ENCODE measurements at regions not wholly inside any gene's neighbourhood (a gene's known extent, or its start where the extent isn't known, plus 50 kb on each side); places are given as distances from the start of the nearest gene placed in this dataset.

DNA sequence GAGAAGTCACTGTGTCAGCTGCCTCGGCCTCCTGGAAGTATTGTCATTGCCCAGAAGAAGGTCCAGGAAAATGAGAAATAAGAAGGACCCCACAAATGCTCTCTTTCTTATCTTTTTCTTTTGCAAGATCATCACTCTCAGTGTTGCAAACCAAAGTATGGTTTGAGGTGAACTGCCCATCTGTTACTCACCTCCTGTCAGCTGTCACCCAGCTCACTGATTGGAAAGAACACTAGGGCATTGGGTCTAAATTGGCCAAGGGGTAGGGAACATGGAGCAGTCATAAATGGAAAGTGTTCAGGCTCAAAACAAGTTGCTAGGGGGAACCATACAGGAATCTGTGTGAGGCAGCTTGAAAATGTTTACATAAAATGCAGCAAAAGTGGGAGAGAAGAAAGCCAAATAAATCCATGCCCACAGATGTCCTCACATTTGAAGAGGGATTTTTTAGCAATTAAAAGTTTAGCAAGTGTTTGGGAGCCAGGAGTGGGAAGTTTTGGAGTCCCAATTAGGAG lies 431.2 kb upstream of the THBS1 start:
- H3K9me3 ChIP-seq = no peaks in the 10 kb centered on the region
- TF ChIP-seq, protein P1, sequence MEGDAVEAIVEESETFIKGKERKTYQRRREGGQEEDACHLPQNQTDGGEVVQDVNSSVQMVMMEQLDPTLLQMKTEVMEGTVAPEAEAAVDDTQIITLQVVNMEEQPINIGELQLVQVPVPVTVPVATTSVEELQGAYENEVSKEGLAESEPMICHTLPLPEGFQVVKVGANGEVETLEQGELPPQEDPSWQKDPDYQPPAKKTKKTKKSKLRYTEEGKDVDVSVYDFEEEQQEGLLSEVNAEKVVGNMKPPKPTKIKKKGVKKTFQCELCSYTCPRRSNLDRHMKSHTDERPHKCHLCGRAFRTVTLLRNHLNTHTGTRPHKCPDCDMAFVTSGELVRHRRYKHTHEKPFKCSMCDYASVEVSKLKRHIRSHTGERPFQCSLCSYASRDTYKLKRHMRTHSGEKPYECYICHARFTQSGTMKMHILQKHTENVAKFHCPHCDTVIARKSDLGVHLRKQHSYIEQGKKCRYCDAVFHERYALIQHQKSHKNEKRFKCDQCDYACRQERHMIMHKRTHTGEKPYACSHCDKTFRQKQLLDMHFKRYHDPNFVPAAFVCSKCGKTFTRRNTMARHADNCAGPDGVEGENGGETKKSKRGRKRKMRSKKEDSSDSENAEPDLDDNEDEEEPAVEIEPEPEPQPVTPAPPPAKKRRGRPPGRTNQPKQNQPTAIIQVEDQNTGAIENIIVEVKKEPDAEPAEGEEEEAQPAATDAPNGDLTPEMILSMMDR (IDR thresholded peaks at IDR 0.05) = no peak
- no peak for TF ChIP-seq POLR2AphosphoS5 (IDR thresholded peaks at IDR 0.05; ENCODE audit: insufficient read depth in 1 of 2, low read depth in 1 of 2)
- no peak for TF ChIP-seq POLR2A (IDR thresholded peaks at IDR 0.05)
- DNase-seq (ENCODE audit: extremely low spot score in 2 of 2) = no peak
- H3K27ac ChIP-seq = no peak overlapping the region
- no peaks in the 10 kb centered on the region for H3K36me3 ChIP-seq
- H3K27me3 ChIP-seq = no peaks in the 10 kb centered on the region
- no peaks in the 10 kb centered on the region for H3K4me1 ChIP-seq
- intact Hi-C loops (cut with DNase I) = no loop called here
- H3K4me3 ChIP-seq = no peak overlapping the region

DNA sequence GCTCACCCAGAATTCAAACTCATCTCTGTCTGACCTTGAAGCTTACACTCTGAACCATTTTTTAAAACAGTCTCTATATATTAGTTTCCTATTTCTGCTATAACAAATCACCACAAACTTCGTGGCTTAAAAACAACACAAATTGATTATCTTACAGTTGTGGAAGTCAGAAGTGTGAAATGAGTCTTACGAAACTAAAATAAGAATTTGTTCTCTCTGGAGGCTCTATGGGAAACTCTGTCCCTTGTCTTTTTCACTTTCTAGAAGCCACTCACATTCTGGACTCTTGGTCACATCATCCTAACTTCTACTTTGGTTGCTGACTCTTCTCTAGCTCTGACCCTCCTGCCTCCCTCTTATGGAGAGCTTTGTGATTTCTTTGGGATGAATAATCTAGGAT lies 429.3 kb upstream of the THBS1 start:
- H3K4me3 ChIP-seq = no peak overlapping the region
- no peaks in the 10 kb centered on the region for H3K9me3 ChIP-seq
- no peak for DNase-seq (ENCODE audit: extremely low spot score in 2 of 2)
- no peaks in the 10 kb centered on the region for H3K36me3 ChIP-seq
- intact Hi-C loops (cut with DNase I) = no loop called here
- H3K27me3 ChIP-seq = no peaks in the 10 kb centered on the region
- H3K4me1 ChIP-seq = no peaks in the 10 kb centered on the region
- TF ChIP-seq POLR2A (IDR thresholded peaks at IDR 0.05) (no peak), POLR2AphosphoS5 (IDR thresholded peaks at IDR 0.05; ENCODE audit: insufficient read depth in 1 of 2, low read depth in 1 of 2) (no peak)
- TF ChIP-seq, protein P1 (IDR thresholded peaks at IDR 0.05) = no peak
- no peak overlapping the region for H3K27ac ChIP-seq

DNA sequence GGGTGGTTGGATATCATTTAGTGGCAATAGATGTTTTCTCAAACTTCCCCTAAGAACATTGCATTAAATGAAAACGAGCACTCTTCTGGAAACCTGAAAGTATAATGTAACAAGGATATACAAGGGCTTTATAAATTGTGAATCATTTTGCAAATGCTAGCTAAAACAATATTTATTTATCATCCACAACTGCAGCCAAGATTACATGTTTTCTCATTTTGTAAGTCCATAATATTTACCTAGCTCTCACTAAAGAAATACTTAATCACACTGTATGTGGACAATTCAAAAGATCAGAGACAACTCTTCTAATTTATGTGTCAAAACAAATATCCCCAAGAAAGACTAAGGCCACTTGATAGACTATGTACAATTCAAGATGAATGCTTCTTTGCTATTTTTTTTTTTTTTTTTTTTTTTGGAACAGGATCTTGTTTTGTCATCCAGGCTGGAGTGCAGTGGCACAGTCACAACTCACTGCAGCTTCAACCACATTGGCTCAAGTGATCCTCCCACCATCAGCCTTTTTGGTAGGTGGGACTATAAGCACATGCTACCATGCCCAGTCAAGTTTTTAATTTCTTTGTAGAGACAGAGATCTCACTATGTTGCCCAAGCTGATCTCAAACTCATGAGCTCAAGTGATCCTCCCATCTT lies 427.7 kb upstream of the THBS1 start:
- Histone ChIP-seq H3K27me3 (no peaks in the 10 kb centered on the region), H3K4me1 (no peaks in the 10 kb centered on the region), H3K27ac (no peak overlapping the region), H3K4me3 (no peak overlapping the region), H3K9me3 (no peaks in the 10 kb centered on the region), H3K36me3 (no peaks in the 10 kb centered on the region)
- intact Hi-C loops (cut with DNase I) = no loop called here
- TF ChIP-seq, protein P1 (IDR thresholded peaks at IDR 0.05) = no peak
- TF ChIP-seq POLR2AphosphoS5 (IDR thresholded peaks at IDR 0.05; ENCODE audit: insufficient read depth in 1 of 2, low read depth in 1 of 2) (no peak), POLR2A (IDR thresholded peaks at IDR 0.05) (no peak)
- DNase-seq (ENCODE audit: extremely low spot score in 2 of 2) = no peak

DNA sequence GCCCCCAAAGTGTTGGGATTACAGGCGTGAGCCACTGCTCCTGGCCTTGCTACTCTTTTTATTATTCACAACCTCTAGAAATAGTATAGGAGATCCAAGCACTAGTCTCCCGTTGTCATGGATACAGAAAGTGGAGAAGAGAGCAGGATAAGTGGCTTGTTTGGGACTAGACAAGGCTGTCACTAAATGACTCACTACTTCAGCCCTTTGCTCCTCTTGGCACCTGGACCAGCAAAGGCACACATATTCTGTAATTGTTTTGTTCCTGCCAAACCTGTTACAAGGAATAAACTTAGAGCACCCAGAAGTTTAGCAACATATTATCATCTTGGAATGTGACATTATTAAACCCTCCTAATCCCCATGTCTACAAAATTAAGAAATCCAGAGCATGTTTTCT lies 427.2 kb upstream of the THBS1 start:
- H3K27ac ChIP-seq = no peak overlapping the region
- no peaks in the 10 kb centered on the region for H3K9me3 ChIP-seq
- no peak for DNase-seq (ENCODE audit: extremely low spot score in 2 of 2)
- H3K4me1 ChIP-seq = no peaks in the 10 kb centered on the region
- no peak overlapping the region for H3K4me3 ChIP-seq
- no peaks in the 10 kb centered on the region for H3K36me3 ChIP-seq
- no peaks in the 10 kb centered on the region for H3K27me3 ChIP-seq
- TF ChIP-seq, protein P1 (IDR thresholded peaks at IDR 0.05) = no peak
- TF ChIP-seq POLR2A (IDR thresholded peaks at IDR 0.05) (no peak), POLR2AphosphoS5 (IDR thresholded peaks at IDR 0.05; ENCODE audit: insufficient read depth in 1 of 2, low read depth in 1 of 2) (no peak)
- intact Hi-C loops (cut with DNase I) = no loop called here

DNA sequence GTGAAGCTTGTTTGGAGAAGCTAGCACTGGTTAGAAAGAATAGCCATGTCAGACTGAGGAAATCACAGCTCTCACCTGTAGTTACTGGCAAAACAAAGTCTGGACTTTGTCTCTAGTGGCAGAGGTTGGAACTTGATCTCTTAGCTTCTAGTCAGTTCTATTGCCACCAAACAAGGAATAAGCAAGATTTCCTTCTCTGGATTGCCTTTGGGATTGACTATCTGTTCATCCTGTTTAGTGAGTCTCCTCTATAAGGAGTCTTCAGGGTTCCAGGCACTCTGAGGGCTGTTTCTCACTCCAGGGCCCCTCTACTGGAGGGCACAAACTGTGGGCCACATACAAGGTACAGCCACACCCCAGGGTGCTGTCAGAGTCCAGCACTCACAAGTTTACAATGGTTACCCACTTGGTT lies 426.6 kb upstream of the THBS1 start:
- Histone ChIP-seq H3K36me3 (no peaks in the 10 kb centered on the region), H3K4me1 (no peaks in the 10 kb centered on the region), H3K27me3 (no peaks in the 10 kb centered on the region), H3K4me3 (no peak overlapping the region), H3K27ac (no peak overlapping the region), H3K9me3 (no peaks in the 10 kb centered on the region)
- DNase-seq (ENCODE audit: extremely low spot score in 2 of 2) = no peak
- intact Hi-C loops (cut with DNase I) = no loop called here
- TF ChIP-seq, protein P1 (IDR thresholded peaks at IDR 0.05) = no peak
- TF ChIP-seq POLR2A (IDR thresholded peaks at IDR 0.05) (no peak), POLR2AphosphoS5 (IDR thresholded peaks at IDR 0.05; ENCODE audit: insufficient read depth in 1 of 2, low read depth in 1 of 2) (no peak)

Measured in vagina (tissue), 2 donors.